ENCODE measurements at regions not wholly inside any gene's neighbourhood (a gene's known extent, or its start where the extent isn't known, plus 50 kb on each side); places are given as distances from the start of the nearest gene placed in this dataset.

GRCh38 chr1:5597991-5598823 lies 394.0 kb downstream of the NPHP4 start:
- Histone ChIP-seq H3K36me3 (ENCODE audit: control insufficient read depth, insufficient read depth, low read length) (no peaks in the 10 kb centered on the region), H3K27me3 (replicated peaks; ENCODE audit: control insufficient read depth, insufficient read depth, low read length) (no peaks in the 10 kb centered on the region), H3K9me3 (no peaks in the 10 kb centered on the region), H3K4me3 (ENCODE audit: low read depth, low read length) (no peak overlapping the region), H3K4me1 (peaks cover 5% of the 10 kb centered on the region; the same call in 1 of the 2 replicates)
- peak in 1 of 2 experiments; percentile 11 for DNase-seq
- TF ChIP-seq, protein P1, sequence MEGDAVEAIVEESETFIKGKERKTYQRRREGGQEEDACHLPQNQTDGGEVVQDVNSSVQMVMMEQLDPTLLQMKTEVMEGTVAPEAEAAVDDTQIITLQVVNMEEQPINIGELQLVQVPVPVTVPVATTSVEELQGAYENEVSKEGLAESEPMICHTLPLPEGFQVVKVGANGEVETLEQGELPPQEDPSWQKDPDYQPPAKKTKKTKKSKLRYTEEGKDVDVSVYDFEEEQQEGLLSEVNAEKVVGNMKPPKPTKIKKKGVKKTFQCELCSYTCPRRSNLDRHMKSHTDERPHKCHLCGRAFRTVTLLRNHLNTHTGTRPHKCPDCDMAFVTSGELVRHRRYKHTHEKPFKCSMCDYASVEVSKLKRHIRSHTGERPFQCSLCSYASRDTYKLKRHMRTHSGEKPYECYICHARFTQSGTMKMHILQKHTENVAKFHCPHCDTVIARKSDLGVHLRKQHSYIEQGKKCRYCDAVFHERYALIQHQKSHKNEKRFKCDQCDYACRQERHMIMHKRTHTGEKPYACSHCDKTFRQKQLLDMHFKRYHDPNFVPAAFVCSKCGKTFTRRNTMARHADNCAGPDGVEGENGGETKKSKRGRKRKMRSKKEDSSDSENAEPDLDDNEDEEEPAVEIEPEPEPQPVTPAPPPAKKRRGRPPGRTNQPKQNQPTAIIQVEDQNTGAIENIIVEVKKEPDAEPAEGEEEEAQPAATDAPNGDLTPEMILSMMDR (IDR thresholded peaks at IDR 0.05; ENCODE audit: insufficient read depth in 1 of 2, low read depth in 1 of 2, low read length in 1 of 2, severe bottlenecking in 1 of 2, unreplicated experiment in 1 of 2), result no peak
- H3K9me3 Mint-ChIP-seq (ENCODE audit: unreplicated experiment), result peaks cover under 1% of the 10 kb centered on the region
- no TSS peak for BruUV-seq (replicated peaks)
- intact Hi-C loops (cut with micrococcal nuclease; ENCODE audit: unreplicated experiment), result loop anchor here (1.0 kb wide), 1 partner anchor 23 kb away; no protein-coding TSS in a partner anchor
- H3K36me3 Mint-ChIP-seq (ENCODE audit: insufficient read depth, unreplicated experiment), result no peaks in the 10 kb centered on the region
- POLR2A ChIA-PET, result no interaction called here
- H3K27ac Mint-ChIP-seq (ENCODE audit: unreplicated experiment), result no peak overlapping the region
- peaks cover 7% of the 10 kb centered on the region for H3K27me3 Mint-ChIP-seq (ENCODE audit: insufficient read depth, unreplicated experiment)
- peaks cover 6% of the 10 kb centered on the region for H3K4me1 Mint-ChIP-seq (ENCODE audit: low read depth, unreplicated experiment)
- CTCF ChIA-PET, result interaction anchor here (0.8 kb wide), 1 partner anchor 83 kb away, joined by 3 read pairs; no protein-coding TSS in a partner anchor
- no peak overlapping the region for H3K4me3 Mint-ChIP-seq (ENCODE audit: unreplicated experiment)

- DNase-seq, result no peak
- ChIA-PET POLR2A (no interaction called here), CTCF (interaction anchor here (0.6 to 0.8 kb wide), 2 partner anchors 82 to 608 kb away, joined by 3 read pairs; no protein-coding TSS in a partner anchor)
- TF ChIP-seq, protein P1 (IDR thresholded peaks at IDR 0.05; ENCODE audit: insufficient read depth in 1 of 2, low read depth in 1 of 2, low read length in 1 of 2, severe bottlenecking in 1 of 2, unreplicated experiment in 1 of 2), result no peak
- H3K27ac Mint-ChIP-seq (ENCODE audit: unreplicated experiment), result no peak overlapping the region
- no peak overlapping the region for H3K4me3 Mint-ChIP-seq (ENCODE audit: unreplicated experiment)
- intact Hi-C loops (cut with micrococcal nuclease; ENCODE audit: unreplicated experiment), result no loop called here
- Histone ChIP-seq H3K27me3 (replicated peaks; ENCODE audit: control insufficient read depth, insufficient read depth, low read length) (no peaks in the 10 kb centered on the region), H3K4me3 (ENCODE audit: low read depth, low read length) (no peak overlapping the region), H3K9me3 (no peaks in the 10 kb centered on the region), H3K4me1 (peaks cover 5% of the 10 kb centered on the region; the same call in 1 of the 2 replicates), H3K36me3 (ENCODE audit: control insufficient read depth, insufficient read depth, low read length) (no peaks in the 10 kb centered on the region)
- H3K4me1 Mint-ChIP-seq (ENCODE audit: low read depth, unreplicated experiment), result peaks cover 6% of the 10 kb centered on the region
- BruUV-seq (replicated peaks), result no TSS peak
- H3K36me3 Mint-ChIP-seq (ENCODE audit: insufficient read depth, unreplicated experiment), result no peaks in the 10 kb centered on the region
- no peaks in the 10 kb centered on the region for H3K9me3 Mint-ChIP-seq (ENCODE audit: unreplicated experiment)
- H3K27me3 Mint-ChIP-seq (ENCODE audit: insufficient read depth, unreplicated experiment), result peaks cover 5% of the 10 kb centered on the region
These were observed 394.9 kb downstream of the NPHP4 start for GRCh38 chr1:5597171-5597850.

DNA sequence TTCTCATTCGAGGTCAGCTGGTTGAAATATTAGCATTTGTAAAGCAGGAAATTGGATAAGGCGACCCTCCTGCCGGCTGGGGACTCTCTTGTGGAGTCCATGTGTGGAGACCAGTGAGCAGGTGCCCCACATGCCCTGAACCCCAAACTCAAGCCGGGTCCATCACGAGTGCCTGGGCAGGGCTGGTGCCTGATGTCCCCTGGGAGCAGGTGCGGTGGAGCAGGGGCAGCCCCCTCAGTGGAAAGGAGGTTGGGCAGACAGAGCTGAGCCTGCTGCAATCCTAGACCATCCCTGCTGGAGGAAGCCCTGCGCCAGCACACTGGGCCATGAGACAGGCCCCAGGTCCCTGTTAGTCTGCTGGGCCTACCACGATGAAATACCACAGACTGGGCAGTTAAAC lies 395.6 kb downstream of the NPHP4 start:
- Histone ChIP-seq H3K36me3 (ENCODE audit: control insufficient read depth, insufficient read depth, low read length) (no peaks in the 10 kb centered on the region), H3K9me3 (no peaks in the 10 kb centered on the region), H3K27me3 (replicated peaks; ENCODE audit: control insufficient read depth, insufficient read depth, low read length) (no peaks in the 10 kb centered on the region), H3K4me1 (peaks cover 5% of the 10 kb centered on the region; the same call in 1 of the 2 replicates), H3K4me3 (ENCODE audit: low read depth, low read length) (no peak overlapping the region)
- H3K4me1 Mint-ChIP-seq (ENCODE audit: low read depth, unreplicated experiment), result peaks cover 6% of the 10 kb centered on the region
- H3K9me3 Mint-ChIP-seq (ENCODE audit: unreplicated experiment), result no peaks in the 10 kb centered on the region
- DNase-seq, result no peak
- no peak overlapping the region for H3K4me3 Mint-ChIP-seq (ENCODE audit: unreplicated experiment)
- ChIA-PET POLR2A (no interaction called here), CTCF (no interaction called here)
- intact Hi-C loops (cut with micrococcal nuclease; ENCODE audit: unreplicated experiment), result no loop called here
- peaks cover 3% of the 10 kb centered on the region for H3K27me3 Mint-ChIP-seq (ENCODE audit: insufficient read depth, unreplicated experiment)
- no TSS peak for BruUV-seq (replicated peaks)
- no peak overlapping the region for H3K27ac Mint-ChIP-seq (ENCODE audit: unreplicated experiment)
- H3K36me3 Mint-ChIP-seq (ENCODE audit: insufficient read depth, unreplicated experiment), result no peaks in the 10 kb centered on the region
- TF ChIP-seq, protein P1 (IDR thresholded peaks at IDR 0.05; ENCODE audit: insufficient read depth in 1 of 2, low read depth in 1 of 2, low read length in 1 of 2, severe bottlenecking in 1 of 2, unreplicated experiment in 1 of 2), result no peak

All from Caco-2 (cell line).